ENCODE measurements at regions not wholly inside any gene's neighbourhood (a gene's known extent, or its start where the extent isn't known, plus 50 kb on each side); places are given as distances from the start of the nearest gene placed in this dataset.
A peak's percentile ranks its signal among the peaks of the same experiment; 100 is the strongest.

DNA sequence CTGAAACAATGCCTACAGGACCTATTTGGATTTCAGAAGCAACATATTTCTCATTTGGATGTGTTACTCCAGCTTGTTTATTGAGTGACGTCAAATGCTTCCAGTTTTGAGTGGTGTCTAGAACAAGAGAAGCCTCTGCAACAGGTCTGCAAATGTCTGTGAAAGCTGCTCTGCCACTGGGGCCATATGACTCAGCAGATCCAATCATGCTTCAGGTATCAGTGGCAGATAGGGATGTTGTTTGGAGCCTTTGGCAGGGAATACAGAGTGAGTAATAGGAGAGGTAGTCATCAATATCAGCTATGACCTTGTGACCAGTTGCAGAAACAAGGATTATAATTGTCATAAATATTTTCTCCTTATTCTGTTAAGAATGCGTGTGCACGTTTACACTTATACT lies 141.1 kb upstream of the ZXDA start:
- no peak for DNase-seq (ENCODE audit: low spot score)

DNA sequence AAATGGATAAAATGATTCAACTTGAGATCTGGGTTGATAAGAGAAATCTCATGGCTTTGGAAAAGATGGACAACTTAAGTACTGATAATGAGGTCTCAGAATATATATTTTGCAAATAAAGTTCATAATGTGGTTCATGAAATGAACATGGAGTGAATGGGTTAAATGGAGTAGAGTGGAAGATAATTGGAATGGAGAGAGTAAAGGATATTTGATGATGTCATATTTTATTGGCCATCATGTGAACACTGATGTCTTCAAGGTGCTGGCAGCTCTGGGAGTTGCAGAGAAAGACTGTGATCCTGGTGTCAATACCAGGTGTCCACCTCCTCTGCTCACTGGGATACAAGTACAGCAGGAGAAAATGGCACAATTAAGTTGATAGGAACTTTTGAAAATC lies 133.9 kb upstream of the ZXDA start:
- DNase-seq (ENCODE audit: low spot score): no peak

DNA sequence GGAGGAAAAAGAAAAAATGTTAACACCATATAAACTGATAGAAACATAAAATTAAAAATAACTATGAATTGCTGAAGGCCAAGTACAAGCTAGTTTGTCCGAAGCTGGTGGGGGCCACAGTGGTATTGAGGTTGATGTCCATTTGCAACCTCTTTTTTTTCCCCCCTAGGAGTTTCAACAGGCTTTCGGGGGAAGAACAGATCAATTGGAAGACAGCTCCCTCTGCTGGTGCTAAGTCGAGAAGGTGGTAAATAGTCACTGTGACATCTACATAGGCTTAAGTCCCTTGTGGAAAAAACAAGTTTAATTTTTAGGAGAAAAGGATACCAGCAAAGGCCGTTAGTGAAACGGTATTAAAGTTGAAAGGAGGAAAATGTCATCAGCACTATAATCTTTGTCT lies 115.7 kb upstream of the ZXDA start:
- peak; percentile 2 for DNase-seq (ENCODE audit: low spot score)

DNA sequence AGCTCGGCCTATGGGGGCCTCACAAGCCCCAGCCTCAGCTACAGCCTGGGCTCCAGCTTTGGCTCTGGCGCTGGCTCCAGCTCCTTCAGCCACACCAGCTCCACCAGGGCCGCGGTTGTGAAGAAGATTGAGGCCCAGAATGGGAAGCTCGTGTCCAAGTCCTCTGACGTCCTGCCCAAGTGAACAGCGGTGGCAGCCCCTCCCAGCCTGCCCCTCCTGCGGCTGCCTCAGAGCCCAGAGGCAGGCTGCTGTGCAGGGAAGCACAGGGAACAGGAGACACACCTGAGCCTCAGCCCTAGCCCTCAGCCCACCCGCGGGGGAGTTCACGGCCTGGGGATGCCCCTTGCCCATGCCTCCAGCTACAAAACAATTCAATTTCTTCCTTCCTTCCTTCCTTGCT lies 75.7 kb upstream of the ZXDA start:
- no peak for DNase-seq (ENCODE audit: low spot score)

DNA sequence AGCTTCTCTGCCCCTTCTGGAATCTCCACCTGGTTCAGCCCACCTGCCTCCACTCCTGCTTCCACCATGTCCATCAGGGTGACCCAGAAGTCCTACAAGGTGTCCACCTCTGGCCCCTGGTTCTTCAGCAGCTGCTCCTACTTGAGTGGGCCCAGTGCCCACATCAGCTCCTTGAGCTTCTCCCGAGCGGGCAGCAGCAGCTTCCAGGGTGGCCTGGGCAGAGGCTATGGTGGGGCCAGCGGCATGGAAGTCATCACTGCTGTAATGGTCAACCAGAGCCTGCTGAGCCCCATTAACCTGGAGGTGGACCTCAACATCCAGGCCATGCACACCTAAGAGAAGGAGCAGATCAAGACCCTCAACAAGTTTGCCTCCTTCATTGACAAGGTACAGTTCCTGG lies 74.4 kb upstream of the ZXDA start:
- DNase-seq (ENCODE audit: low spot score): no peak

DNA sequence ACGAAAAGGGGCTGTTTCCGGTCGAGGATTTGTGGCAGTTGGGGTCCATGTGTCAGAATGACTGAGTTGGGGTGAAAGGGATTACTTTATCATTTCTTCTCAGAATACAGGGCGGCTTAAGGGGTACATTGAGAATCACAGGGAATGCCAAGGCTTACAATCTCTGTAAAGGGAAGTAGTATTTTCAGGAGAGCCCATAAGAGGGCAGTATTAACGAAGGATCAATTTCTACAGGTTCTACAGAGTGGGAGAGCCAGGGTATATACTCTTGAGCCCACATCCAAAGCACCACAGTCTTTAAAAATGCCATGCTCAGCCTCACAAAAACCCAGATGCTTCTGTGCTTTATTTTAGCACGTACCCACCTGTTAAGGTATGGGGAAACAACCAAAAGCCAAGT lies 67.7 kb upstream of the ZXDA start:
- no peak for DNase-seq (ENCODE audit: low spot score)

DNA sequence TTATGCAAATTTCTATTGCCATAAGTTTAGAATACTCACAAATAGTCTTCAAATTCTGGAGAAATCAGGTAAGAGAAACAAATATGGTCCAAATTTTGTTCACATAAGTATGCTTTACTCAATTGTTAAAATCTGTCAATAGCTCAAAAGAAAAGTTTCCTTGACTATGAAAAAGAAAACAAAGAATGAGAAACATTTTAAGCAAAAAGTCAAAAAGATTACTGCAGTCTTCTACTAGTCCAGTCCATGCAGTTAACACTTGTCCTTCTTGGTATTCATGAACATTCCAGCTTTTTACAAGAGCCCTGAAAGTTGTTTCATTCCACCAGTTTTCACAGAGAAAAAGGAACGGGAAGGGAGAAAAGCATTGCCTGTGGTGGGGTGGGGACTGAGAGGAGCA lies 54.7 kb upstream of the ZXDA start:
- no peak for DNase-seq (ENCODE audit: low spot score)
